DMS153 treated with DMSO at 0.1 percent for 48 hours (cell line): ENCODE measurements at regions not wholly inside any gene's neighbourhood (a gene's known extent, or its start where the extent isn't known, plus 50 kb on each side); places are given as distances from the start of the nearest gene placed in this dataset.
"Not testable (repeated sequence)": the region's sequence is repeated elsewhere in the genome, so short reads cannot be mapped to it uniquely, and the experiment has no call there.

ENCODE experiments used
- DNase-seq: peaks from one replicate; lab custom pipeline; 2025; ENCODE audit not compliant: unreplicated experiment; lab: John Stamatoyannopoulos, UW

DNA sequence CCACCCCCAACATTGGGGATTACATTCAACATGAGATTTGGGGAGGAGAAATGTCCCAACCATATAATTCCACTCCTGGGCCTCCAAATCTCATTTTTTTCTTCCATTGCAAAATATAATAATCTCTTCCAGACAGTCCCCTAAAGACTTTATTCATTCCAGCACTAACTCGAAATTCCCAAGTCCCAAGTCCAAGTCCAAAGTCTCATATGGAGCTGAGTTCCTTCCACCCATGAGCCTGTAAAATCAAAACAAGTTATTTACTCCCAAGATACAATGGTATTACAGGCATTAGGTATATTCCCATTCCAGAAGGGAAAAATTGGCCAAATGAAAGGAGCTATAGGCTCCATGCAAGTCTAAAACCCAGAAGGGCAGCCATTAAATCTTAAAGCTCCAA, 56.7 kb downstream of the P2RY1 start:
- no peak for DNase-seq

DNA sequence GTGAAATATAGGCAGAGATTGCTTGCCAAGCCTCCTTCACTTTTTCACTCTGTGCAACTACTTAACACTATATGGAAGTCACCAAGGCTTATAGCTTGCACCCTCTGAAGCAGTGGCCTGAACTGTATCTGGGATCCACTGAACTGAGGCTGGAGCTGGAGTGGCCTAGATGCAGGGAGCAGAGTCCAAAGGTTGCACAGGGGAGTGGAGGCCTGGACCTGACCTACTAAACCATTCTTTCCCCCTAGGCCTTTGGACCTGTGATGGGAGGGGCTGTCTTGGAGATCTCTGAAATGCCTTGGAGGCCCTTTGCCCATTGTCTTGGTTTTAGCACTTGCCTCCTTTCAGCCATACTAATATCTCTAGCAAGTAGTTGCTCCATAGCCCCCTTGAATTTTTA, 57.5 kb downstream of the P2RY1 start:
- DNase-seq: no peak

- DNase-seq: no peak
Observed at GRCh38 chr3:152893647-152894046, 58.7 kb downstream of the P2RY1 start.

DNA sequence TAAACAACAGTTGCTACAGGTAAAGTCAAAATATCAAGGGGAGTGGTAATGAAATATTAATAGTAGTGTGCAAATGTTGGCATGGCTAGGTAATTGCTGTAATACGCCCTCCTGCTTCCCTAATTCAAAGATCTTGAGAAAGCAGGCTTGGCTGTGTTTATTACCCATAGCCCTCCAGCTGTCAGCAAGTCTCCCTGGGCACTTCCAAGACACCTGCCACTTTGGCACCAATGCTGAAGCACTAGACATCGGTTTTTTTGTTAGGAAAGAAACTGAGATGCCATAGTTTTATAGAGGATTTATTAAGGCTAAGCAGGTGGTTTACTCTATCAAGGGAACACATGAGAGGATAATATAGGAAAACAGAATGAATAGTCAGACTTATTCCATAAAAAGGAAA, 64.4 kb downstream of the P2RY1 start:
- DNase-seq: no peak

- DNase-seq: no peak
Observed at GRCh38 chr3:152902141-152902669, 67.3 kb downstream of the P2RY1 start.

DNA sequence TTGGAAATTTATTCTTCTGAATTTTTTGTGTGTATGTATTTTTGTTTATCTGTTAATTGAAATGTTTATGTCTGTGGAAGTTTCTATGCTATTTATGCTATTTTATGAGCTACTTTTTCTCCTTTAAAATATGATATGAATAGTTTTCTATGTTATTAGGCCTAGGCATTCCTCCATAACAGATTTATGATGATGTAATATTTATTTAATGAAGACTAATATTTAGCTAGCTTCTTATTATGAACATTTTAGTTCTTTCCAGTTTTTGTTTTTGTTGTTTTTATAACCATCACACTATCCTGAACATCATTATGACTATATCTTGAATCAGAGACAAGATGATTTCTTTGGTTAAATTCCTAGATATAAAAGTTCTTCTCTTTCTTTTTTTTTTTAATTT, 70.7 kb downstream of the P2RY1 start:
- DNase-seq: no peak

- no peak for DNase-seq
Observed at GRCh38 chr3:152909180-152909883, 74.4 kb downstream of the P2RY1 start.

DNA sequence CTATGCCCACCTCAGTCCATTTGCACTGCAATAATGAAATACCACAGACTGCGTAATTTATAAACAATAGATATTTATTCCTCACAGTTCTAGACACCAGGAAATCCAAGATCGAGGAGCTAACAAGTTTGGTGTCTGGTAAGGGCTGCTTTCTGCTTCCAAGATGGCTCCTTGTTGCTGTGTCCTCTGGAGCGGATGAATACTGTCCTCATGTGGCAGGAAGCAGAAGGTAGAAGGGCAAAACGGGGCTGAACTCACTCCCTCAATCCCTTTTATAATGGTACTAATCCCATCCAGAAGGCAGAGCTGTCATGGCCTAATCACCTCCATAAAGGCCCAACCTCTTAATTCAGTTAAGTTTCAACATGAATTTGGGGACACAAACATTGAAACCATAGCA, 75.3 kb downstream of the P2RY1 start:
- DNase-seq: no peak

- DNase-seq: no peak
Observed at GRCh38 chr3:152910966-152911365, 76.0 kb downstream of the P2RY1 start.

- not testable (repeated sequence) for DNase-seq
Observed at GRCh38 chr3:152914743-152915142, 79.8 kb downstream of the P2RY1 start.

DNA sequence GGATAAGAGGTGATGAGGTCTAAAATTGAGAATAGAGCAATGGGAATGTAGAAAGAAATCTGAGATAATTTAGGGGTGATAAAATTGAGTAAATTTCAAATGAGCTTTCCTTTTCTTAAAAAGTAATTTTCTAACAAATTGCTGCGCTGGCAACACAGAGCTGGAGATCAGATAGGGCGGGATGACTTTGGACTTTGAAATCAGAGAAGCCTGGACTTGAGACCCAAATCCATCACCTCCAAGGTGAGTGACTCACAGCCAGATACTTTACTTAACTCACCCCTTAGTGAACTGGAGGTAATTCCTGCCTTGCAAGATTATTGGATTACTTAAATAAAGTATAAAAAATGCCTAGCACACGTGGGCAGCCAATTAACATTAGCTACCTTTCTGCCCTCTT, 80.8 kb downstream of the P2RY1 start:
- DNase-seq: no peak

DNA sequence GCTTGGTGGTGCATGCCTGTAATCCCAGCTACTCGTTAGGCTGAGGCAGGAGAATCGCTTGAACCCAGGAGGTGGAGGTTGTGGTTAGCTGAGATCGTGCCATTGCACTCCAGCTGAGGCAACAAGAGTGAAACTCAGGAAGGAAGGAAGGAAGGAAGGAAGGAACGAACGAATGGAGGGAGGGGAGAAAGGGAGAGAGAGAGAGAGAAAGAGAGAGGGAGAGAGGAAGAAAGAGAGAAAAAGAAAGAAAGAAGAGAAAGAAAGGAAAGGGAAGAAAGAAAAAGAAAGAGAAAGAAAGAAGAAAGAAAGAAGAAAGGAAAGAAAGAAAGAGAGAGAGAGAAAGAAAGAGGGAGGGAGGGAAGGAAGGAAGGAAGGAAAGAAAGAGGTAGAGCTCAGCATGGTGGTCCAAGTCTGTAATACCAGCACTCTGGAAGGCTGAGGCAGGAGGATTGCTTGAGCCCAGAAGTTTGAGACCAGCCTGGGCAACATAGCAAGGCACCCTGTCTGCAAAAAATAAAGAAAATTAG, 81.9 kb downstream of the P2RY1 start:
- DNase-seq: no peak

GRCh38 chr3:152921351-152921750, 86.4 kb downstream of the P2RY1 start:
- no peak for DNase-seq

DNA sequence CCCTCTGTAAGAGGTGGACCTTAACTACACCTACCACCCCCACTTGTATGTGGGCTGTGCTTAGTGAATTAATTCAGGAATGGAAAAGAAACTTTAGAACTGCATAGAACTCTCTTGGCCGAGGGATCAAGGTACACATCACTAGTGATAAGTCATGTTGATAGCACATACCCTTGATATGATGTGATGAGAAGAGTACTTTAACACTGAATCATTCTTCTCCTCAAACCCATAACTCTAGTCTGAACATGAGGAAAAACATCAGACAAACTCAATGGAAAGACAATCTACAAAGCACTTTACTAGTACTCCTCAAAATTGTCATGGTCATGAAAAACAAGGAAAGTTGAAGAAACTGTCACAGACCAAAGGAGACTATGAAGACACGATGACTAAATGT, 87.6 kb downstream of the P2RY1 start:
- no peak for DNase-seq

DNA sequence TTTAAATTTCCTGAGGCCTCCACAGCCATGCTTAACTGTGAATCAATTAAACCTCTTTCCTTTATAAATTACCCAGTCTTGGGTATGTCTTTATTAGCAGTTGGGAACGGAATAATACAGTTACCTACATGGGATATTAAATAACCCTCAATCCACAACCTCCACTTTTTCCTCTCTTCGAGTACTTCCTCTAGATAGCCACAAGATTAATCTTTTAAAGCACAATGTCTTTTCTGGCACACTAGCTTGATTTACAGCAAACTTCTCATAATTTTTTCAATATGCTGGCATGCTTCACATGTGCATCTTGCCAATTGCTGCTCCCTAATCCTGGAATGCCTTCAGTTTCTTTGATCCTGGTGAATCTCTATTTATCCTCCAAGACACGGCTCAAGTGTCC, 92.2 kb downstream of the P2RY1 start:
- DNase-seq: no peak

- DNase-seq: no peak
Observed at GRCh38 chr3:152930516-152930915, 95.6 kb downstream of the P2RY1 start.

DNA sequence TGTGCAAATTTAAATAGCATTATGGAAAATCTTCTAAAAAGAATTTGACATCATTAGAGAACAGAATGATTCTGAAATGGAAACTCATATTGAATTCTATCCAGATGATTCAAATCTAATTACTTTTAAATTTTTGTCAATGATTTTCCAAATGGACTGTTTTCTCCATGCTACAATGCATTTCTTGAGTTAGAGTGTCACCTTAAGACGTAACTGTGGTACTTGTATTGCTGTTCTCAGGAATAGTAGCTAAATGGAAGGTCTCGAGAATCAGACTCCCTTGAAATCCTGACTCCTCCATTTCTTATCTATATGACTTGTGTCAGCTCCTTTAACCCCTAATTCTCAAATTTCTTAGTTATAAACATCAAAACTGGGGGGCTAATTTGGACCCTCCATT, 102.3 kb downstream of the P2RY1 start:
- no peak for DNase-seq

- DNase-seq: no peak
Observed at GRCh38 chr3:152938974-152939636, 104.2 kb downstream of the P2RY1 start.

- no peak for DNase-seq
Observed at GRCh38 chr3:152941859-152942258, 106.9 kb downstream of the P2RY1 start.

DNA sequence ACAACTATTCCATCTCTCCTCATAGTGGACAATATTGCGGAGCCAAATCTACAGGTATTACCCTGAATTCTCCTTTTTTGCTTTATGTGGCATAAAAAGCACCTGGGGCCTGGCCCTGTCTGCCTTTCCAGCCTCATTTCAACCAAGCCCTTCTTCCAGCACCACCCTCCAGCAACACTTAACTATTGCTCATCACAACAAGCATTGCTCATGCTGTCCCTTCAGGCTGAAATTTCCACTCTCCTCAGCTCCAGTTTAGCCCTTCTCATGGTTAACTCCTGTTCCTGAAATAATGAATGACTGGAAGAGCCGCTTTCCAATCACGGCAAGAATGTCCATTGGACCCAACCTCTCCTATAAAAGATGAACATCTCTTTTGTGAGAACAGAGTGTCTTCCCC, 107.4 kb downstream of the P2RY1 start:
- no peak for DNase-seq

DNA sequence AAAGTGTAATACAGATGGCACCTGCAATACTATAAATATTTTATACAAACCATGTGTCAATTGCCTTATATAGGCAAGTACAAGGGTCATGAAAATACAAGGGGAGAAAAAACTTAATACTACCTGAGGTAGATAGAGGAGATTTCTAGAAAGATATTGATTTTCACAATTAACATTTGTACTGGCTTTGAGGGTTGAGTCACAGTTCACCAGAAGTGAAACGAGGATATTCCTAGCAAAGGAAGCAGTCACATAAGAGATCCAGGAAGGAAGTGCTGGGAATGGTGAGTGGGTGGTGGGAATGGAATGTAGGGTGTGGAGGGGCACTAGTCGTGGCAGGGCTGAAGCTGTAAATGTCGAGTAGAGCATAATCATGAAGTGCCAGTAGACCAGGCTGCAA, 108.7 kb downstream of the P2RY1 start:
- no peak for DNase-seq

DNA sequence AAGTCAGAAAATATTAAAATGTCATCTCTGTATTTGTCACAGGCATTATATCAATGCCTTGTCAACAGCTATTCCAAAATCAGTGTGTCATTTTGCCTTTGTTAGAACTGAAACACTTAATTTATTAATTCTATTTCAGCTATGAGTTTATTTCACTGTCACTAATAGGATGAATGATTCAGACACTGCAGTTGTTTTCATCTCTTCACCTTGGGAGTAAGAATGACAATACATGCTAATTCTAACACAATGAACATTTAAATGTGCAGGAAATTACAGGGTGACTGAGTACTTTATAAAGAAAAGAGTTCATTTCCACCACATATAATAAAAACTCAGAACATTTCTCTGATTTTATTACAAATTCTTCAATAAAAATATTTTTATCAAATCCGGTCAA, 109.7 kb downstream of the P2RY1 start:
- DNase-seq: no peak
